ENCODE measurements at regions not wholly inside any gene's neighbourhood (a gene's known extent, or its start where the extent isn't known, plus 50 kb on each side); places are given as distances from the start of the nearest gene placed in this dataset.

- H3K4me3 Mint-ChIP-seq (ENCODE audit: unreplicated experiment), result no peak overlapping the region
- POLR2A ChIA-PET, result no interaction called here
- H3K36me3 Mint-ChIP-seq (ENCODE audit: insufficient read depth, unreplicated experiment), result no peaks in the 10 kb centered on the region
- intact Hi-C loops (cut with micrococcal nuclease), result no loop called here
- no TSS peak for BruUV-seq (replicated peaks)
- H3K27ac Mint-ChIP-seq (ENCODE audit: low read depth, unreplicated experiment), result no peak overlapping the region
- CTCF ChIA-PET, result no interaction called here
- TF ChIP-seq, protein P1, sequence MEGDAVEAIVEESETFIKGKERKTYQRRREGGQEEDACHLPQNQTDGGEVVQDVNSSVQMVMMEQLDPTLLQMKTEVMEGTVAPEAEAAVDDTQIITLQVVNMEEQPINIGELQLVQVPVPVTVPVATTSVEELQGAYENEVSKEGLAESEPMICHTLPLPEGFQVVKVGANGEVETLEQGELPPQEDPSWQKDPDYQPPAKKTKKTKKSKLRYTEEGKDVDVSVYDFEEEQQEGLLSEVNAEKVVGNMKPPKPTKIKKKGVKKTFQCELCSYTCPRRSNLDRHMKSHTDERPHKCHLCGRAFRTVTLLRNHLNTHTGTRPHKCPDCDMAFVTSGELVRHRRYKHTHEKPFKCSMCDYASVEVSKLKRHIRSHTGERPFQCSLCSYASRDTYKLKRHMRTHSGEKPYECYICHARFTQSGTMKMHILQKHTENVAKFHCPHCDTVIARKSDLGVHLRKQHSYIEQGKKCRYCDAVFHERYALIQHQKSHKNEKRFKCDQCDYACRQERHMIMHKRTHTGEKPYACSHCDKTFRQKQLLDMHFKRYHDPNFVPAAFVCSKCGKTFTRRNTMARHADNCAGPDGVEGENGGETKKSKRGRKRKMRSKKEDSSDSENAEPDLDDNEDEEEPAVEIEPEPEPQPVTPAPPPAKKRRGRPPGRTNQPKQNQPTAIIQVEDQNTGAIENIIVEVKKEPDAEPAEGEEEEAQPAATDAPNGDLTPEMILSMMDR (IDR thresholded peaks at IDR 0.05; ENCODE audit: unreplicated experiment), result no peak
- no peak for DNase-seq (ENCODE audit: unreplicated experiment)
- H3K4me1 Mint-ChIP-seq (ENCODE audit: insufficient read depth, unreplicated experiment), result no peaks in the 10 kb centered on the region
- H3K27me3 Mint-ChIP-seq (ENCODE audit: insufficient read depth, unreplicated experiment), result no peaks in the 10 kb centered on the region
- no peaks in the 10 kb centered on the region for H3K9me3 Mint-ChIP-seq (ENCODE audit: unreplicated experiment)
Measured at GRCh38 chr4:155591738-155592143, 74.9 kb upstream of the GUCY1A1 start.

DNA sequence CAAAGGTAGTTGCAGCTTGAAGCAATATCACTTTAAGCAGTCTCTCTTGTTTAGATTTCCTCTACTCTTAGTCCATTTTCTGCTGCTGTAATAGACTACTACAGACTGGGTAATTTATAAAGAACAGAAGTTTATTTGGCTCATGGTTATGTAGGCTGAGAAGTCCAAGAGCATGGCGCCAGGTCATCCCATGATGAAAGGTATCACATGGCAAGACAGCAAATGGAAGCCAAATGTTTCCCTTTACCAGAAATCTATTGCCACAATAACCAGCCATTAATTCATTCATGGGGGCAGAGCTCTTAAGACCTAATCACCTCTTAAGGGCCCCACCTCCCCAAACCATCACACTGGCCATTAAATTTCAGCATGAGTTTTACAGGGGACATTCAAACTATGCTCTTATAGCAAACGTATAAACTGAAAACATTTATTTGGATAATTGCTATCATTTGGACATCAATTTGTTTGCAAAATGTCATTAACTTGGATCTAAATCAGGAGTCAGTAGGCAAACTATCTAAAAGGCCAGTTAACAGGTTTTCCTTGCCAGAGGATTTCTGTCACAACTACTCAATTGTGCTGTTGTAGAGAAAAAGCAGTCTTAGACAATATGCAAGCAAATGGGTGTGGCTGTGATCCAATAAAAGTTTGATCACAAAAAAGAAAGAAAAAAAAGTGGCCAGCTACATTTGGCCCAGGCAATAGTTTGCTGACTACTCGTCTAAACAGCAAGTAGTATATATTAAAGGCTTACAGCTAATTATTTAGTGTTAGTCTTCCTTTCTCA is 75.7 kb upstream of the GUCY1A1 start:
- no peak overlapping the region for H3K4me3 Mint-ChIP-seq (ENCODE audit: unreplicated experiment)
- no peaks in the 10 kb centered on the region for H3K9me3 Mint-ChIP-seq (ENCODE audit: unreplicated experiment)
- H3K36me3 Mint-ChIP-seq (ENCODE audit: insufficient read depth, unreplicated experiment), result no peaks in the 10 kb centered on the region
- BruUV-seq (replicated peaks), result no TSS peak
- no peak for DNase-seq (ENCODE audit: unreplicated experiment)
- intact Hi-C loops (cut with micrococcal nuclease), result no loop called here
- H3K27me3 Mint-ChIP-seq (ENCODE audit: insufficient read depth, unreplicated experiment), result no peaks in the 10 kb centered on the region
- TF ChIP-seq, protein P1 (IDR thresholded peaks at IDR 0.05; ENCODE audit: unreplicated experiment), result no peak
- no peak overlapping the region for H3K27ac Mint-ChIP-seq (ENCODE audit: low read depth, unreplicated experiment)
- H3K4me1 Mint-ChIP-seq (ENCODE audit: insufficient read depth, unreplicated experiment), result no peaks in the 10 kb centered on the region
- CTCF ChIA-PET, result no interaction called here
- POLR2A ChIA-PET, result no interaction called here

GRCh38 chr4:155588437-155588836 is 78.2 kb upstream of the GUCY1A1 start:
- no peak overlapping the region for H3K4me3 Mint-ChIP-seq (ENCODE audit: unreplicated experiment)
- intact Hi-C loops (cut with micrococcal nuclease), result no loop called here
- CTCF ChIA-PET, result no interaction called here
- no peaks in the 10 kb centered on the region for H3K27me3 Mint-ChIP-seq (ENCODE audit: insufficient read depth, unreplicated experiment)
- no peak overlapping the region for H3K27ac Mint-ChIP-seq (ENCODE audit: low read depth, unreplicated experiment)
- no TSS peak for BruUV-seq (replicated peaks)
- H3K36me3 Mint-ChIP-seq (ENCODE audit: insufficient read depth, unreplicated experiment), result no peaks in the 10 kb centered on the region
- peaks cover 3% of the 10 kb centered on the region for H3K4me1 Mint-ChIP-seq (ENCODE audit: insufficient read depth, unreplicated experiment)
- TF ChIP-seq, protein P1 (IDR thresholded peaks at IDR 0.05; ENCODE audit: unreplicated experiment), result no peak
- DNase-seq (ENCODE audit: unreplicated experiment), result no peak
- H3K9me3 Mint-ChIP-seq (ENCODE audit: unreplicated experiment), result no peaks in the 10 kb centered on the region
- POLR2A ChIA-PET, result no interaction called here

- CTCF ChIA-PET, result no interaction called here
- intact Hi-C loops (cut with micrococcal nuclease), result no loop called here
- Mint-ChIP-seq H3K36me3 (ENCODE audit: insufficient read depth, unreplicated experiment) (no peaks in the 10 kb centered on the region), H3K27me3 (ENCODE audit: insufficient read depth, unreplicated experiment) (no peaks in the 10 kb centered on the region), H3K4me3 (ENCODE audit: unreplicated experiment) (no peak overlapping the region), H3K9me3 (ENCODE audit: unreplicated experiment) (no peaks in the 10 kb centered on the region), H3K4me1 (ENCODE audit: insufficient read depth, unreplicated experiment) (peaks cover 10% of the 10 kb centered on the region), H3K27ac (ENCODE audit: low read depth, unreplicated experiment) (no peak overlapping the region)
- TF ChIP-seq, protein P1 (IDR thresholded peaks at IDR 0.05; ENCODE audit: unreplicated experiment), result no peak
- no TSS peak for BruUV-seq (replicated peaks)
- POLR2A ChIA-PET, result no interaction called here
- no peak for DNase-seq (ENCODE audit: unreplicated experiment)
Measured at GRCh38 chr4:155587766-155588165, 78.9 kb upstream of the GUCY1A1 start.

Measured in MCF 10A (cell line).